NCI-H524 (cell line): ENCODE measurements at regions not wholly inside any gene's neighbourhood (a gene's known extent, or its start where the extent isn't known, plus 50 kb on each side); places are given as distances from the start of the nearest gene placed in this dataset.
"Not testable (repeated sequence)": the region's sequence is repeated elsewhere in the genome, so short reads cannot be mapped to it uniquely, and the experiment has no call there.

Experiments
- DNase-seq, 2 experiments: peaks; one replicate each; lab custom pipeline; 2025; lab: John Stamatoyannopoulos, UW

GRCh38 chr20:39988991-39989390 lies 700.0 kb downstream of the MAFB start:
- DNase-seq = no peak

- DNase-seq = no peak
These were observed 702.7 kb downstream of the MAFB start for GRCh38 chr20:39986173-39986904.

- DNase-seq = no peak
These were observed 703.7 kb downstream of the MAFB start for GRCh38 chr20:39985271-39985827.

GRCh38 chr20:39983655-39984054 lies 705.4 kb downstream of the MAFB start:
- no peak for DNase-seq

- DNase-seq = no peak
These were observed 705.9 kb downstream of the MAFB start for GRCh38 chr20:39983183-39983582.

GRCh38 chr20:39974966-39975501 lies 714.0 kb downstream of the MAFB start:
- DNase-seq = no peak

- DNase-seq = no peak
These were observed 720.5 kb downstream of the MAFB start for GRCh38 chr20:39968495-39968894.

- no peak for DNase-seq
These were observed 721.2 kb downstream of the MAFB start for GRCh38 chr20:39967806-39968205.

- no peak for DNase-seq
These were observed 727.3 kb downstream of the MAFB start for GRCh38 chr20:39961637-39962244.

- DNase-seq = peak; percentile 57 to 80
These were observed 728.3 kb downstream of the MAFB start for GRCh38 chr20:39960522-39961428.

- not testable (repeated sequence) for DNase-seq
These were observed 731.1 kb downstream of the MAFB start for GRCh38 chr20:39957911-39958310.

GRCh38 chr20:39954621-39955020 lies 734.4 kb downstream of the MAFB start:
- no peak for DNase-seq

GRCh38 chr20:39946931-39947330 lies 742.1 kb downstream of the MAFB start:
- no peak for DNase-seq

- no peak for DNase-seq
These were observed 742.8 kb downstream of the MAFB start for GRCh38 chr20:39946053-39946810.

GRCh38 chr20:39944861-39945260 lies 744.2 kb downstream of the MAFB start:
- no peak for DNase-seq

- DNase-seq = no peak
These were observed 745.7 kb downstream of the MAFB start for GRCh38 chr20:39943336-39943735.

- no peak for DNase-seq
These were observed 747.8 kb downstream of the MAFB start for GRCh38 chr20:39941245-39941644.

GRCh38 chr20:39939241-39939865 lies 749.7 kb downstream of the MAFB start:
- DNase-seq = no peak

- no peak for DNase-seq
These were observed 752.6 kb downstream of the MAFB start for GRCh38 chr20:39936401-39936800.

GRCh38 chr20:39935901-39936300 lies 753.1 kb downstream of the MAFB start:
- no peak for DNase-seq

GRCh38 chr20:39916236-39916765 lies 772.7 kb downstream of the MAFB start:
- DNase-seq = no peak
